PC-3 (cell line): ENCODE measurements at regions not wholly inside any gene's neighbourhood (a gene's known extent, or its start where the extent isn't known, plus 50 kb on each side); places are given as distances from the start of the nearest gene placed in this dataset.

Source experiments
- CTCF ChIP-seq: fragments of 300-600 bp; sonication (generic); conservative IDR thresholded peaks from 2 replicates; pipeline ENCODE4 v1.5.1; 2017; ENCODE audit warnings: antibody characterized with exemption, low read depth, mild to moderate bottlenecking, low read length
- EZH2 ChIP-seq: fragments of 300-600 bp; sonication (generic); IDR thresholded peaks from one replicate; pipeline ENCODE4 v1.6.1; 2017; ENCODE audit warnings: antibody characterized with exemption, mild to moderate bottlenecking, low read length; ENCODE audit not compliant: unreplicated experiment
- EZH2phosphoT487 ChIP-seq: fragments of 300-600 bp; sonication (generic); IDR thresholded peaks from 2 replicates; pipeline ENCODE4 v1.6.1; 2018; ENCODE audit warnings: mild to moderate bottlenecking, antibody characterized with exemption, low read length, borderline replicate concordance

GRCh38 chr6:54710456-54710855 is 136.1 kb upstream of the FAM83B start:
- TF ChIP-seq CTCF (no peak), EZH2 (no peak), EZH2phosphoT487 (no peak)
